GM21423 (cell line): ENCODE measurements at regions not wholly inside any gene's neighbourhood (a gene's known extent, or its start where the extent isn't known, plus 50 kb on each side); places are given as distances from the start of the nearest gene placed in this dataset.
A peak's percentile ranks its signal among the peaks of the same experiment; 100 is the strongest.
"Not testable (repeated sequence)": the region's sequence is repeated elsewhere in the genome, so short reads cannot be mapped to it uniquely, and the experiment has no call there.

Experiments used
- ATAC-seq: cut with Tn5 transposase; IDR thresholded peaks from one replicate; pipeline ENCODE4 v1.9.1; 2021; ENCODE audit warnings: mild to moderate bottlenecking, moderate library complexity; ENCODE audit not compliant: unreplicated experiment

DNA sequence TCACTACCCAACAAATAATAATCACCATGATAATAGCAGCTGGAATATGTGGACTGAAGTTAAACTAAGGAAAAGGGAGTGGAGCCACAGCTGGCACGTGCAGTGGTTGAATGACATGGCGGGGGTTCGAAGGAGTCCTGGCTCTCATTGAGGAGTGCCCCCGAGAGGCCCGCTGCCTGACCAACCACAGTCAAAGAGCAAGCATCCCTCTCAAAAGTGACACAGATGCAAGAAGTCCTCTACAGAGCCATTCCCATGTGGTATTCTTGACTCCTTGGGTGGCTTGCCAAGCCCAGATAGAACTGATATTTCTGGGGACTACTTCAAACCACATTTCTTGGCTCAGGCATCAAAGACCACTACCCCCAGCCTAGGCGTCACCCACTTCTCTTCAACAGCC, 405.1 kb downstream of the TNS1 start:
- ATAC-seq: no peak

DNA sequence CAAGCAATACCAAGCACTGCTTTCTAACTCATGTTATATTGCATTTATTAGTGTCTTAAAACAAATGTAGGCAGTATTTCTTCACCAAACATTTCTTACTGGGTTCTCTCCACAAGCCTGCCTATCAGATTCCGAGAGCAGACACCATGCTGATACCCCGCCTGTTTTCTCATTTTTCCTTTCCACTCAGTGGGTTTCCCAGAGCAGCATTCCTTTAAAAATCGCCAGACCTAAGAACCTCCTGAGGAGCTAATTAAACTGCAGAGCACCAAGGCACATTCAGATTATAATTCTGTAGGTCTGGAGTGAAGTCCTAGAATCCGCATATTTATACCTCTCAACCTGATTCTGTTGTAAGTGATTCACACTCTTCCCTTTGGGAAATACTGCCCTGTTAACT, 405.6 kb downstream of the TNS1 start:
- no peak for ATAC-seq

- peak; percentile 83 for ATAC-seq
Observed at GRCh38 chr2:217593732-217594131, 409.1 kb downstream of the TNS1 start.

- ATAC-seq: no peak
Observed at GRCh38 chr2:217588266-217588665, 414.5 kb downstream of the TNS1 start.

GRCh38 chr2:217585362-217585761, 417.4 kb downstream of the TNS1 start:
- ATAC-seq: no peak

- not testable (repeated sequence) for ATAC-seq
Observed at GRCh38 chr2:217580407-217580806, 422.4 kb downstream of the TNS1 start.

DNA sequence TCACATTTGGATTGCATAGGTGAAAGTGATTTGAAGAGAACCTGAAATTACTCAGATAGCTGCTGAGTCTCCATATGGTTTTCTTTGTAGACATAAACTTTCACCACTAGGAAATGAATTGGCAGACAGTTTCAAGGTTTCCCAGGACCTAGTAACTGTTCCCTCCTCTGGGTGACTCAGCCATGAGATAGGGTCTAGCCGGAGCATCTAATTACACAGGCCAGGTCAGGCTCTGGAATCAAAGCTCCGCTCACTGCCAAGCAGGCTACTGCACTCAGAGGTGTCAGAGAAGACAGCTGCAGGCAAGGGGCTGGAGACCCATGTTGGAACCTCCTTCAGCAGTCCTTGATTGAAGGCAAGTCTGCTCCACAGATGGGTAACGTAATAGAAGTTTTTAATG, 429.2 kb downstream of the TNS1 start:
- ATAC-seq: no peak

GRCh38 chr2:217570394-217570793, 432.4 kb downstream of the TNS1 start:
- ATAC-seq: no peak

- no peak for ATAC-seq
Observed at GRCh38 chr2:217568289-217568971, 434.4 kb downstream of the TNS1 start.

DNA sequence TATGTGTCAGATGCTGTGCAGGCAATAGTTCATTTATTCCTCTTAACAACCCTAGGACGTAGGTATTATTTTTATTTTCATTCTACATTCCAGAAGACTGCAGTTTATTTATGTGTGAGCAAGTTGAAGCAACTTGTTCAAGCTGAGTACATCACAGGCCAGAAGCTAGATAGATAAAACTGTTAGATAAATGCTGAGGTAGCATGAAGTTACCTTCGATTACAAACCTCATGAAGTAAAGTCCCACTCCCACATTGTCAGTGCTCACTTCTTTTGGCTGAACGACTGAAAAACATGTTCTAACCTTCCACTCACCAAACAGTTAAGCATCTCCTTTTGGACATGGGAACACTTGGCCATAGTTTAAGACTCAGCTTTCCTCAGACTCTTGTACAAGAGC, 439.2 kb downstream of the TNS1 start:
- ATAC-seq: no peak

DNA sequence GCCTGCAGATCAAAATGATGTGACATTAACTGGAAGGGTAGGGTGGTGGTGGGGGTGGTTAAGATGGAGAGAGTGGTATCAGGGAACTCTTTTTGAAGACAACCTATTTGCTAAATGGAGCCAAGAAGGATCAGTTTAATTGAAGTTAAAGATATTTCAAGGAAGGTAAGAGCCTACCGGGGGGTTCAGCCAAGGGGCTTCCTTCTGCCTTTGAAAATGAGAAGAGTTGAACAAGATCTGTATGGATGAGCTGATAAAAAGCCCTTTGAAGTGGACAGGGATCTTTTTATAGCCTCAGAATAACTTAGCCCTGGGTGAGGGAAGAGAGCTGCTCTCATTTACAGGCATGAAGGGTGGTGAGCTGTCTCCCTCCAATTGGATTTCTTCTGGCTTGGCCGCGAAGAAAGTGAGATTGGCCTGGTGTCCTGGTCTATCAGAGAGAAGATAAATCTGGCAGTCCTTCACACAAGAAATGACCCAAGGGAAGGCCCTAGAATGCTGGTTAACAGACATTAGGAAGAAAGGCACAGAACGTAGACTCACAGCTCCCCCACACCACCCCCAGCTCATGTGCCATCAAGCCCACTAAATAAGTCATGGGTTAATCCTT, 439.8 kb downstream of the TNS1 start:
- ATAC-seq: no peak

DNA sequence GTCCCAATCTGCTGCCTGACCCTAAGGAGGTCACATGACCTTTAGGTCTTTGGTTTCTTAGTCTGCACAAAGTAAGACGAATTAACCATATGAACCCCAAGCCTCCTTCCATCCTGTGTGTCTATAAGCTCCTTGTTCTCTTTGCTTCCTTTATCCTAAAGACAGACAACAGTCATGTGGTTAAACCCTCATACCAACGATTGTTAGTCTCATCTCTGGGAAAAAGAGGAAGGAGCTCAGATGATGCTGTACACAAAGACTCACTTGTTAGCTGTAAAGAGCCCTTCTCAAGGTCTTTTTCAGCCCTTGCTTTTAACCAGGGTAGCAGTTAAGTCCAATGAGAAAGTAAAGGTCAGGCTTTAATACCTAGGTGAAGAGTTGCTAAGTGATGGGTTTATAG, 443.7 kb downstream of the TNS1 start:
- no peak for ATAC-seq

DNA sequence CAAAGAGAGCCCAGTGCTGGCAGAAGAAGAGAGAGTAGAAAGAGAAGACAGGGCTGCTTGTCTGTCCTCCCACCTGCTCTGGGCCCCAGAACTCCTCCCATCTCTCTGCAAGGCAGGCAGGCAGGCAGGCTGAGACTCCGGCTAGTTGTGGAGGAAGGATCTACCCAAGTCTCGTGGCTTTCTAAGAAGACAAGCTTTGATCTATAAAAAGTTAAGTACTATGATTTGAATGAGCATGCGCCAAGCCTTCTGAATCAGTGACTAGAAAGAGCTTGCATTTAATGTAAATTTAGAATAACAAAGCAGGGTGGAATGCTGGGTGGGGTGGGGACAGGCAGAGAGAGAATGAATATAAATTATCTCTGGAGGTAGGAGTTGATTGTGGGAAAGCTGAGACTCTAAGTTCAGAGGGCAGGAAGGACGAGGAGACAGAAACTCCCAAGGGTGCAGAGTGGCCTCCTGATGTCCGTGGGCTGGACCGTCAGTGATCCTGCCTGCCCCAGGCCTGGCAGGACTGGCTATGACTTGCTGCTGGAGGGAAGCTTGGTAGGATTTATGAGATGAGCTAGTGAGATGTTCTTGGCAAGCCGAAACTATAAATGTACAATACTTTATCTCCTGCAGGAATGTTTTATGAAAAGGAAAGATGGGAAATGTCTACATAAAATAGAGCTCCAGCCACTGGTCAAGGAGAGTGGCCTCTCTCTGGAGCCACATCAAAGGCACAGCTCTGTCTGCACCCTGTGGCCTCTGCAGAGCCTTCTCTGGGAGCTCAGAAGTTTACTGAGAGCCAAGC, 447.5 kb downstream of the TNS1 start:
- no peak for ATAC-seq

DNA sequence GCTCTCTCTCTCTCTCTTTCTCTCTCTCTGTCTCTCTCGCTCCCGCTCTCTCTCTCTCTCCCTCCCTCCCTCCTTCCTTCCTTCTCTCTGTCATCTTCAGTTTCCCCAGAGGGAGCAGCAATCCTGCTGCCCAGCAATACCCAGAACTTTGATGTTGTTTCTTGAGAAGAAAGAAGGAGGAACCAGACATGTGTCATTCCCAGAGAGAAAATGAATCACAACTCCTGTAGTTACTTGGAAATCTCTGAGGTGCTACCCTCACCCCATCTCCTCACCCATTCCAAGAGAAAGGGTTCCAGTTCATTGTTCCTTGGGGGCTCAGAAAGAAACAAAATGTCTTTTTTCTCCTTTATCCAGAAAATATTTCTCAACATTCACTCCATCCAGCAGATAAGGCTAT, 449.1 kb downstream of the TNS1 start:
- no peak for ATAC-seq

DNA sequence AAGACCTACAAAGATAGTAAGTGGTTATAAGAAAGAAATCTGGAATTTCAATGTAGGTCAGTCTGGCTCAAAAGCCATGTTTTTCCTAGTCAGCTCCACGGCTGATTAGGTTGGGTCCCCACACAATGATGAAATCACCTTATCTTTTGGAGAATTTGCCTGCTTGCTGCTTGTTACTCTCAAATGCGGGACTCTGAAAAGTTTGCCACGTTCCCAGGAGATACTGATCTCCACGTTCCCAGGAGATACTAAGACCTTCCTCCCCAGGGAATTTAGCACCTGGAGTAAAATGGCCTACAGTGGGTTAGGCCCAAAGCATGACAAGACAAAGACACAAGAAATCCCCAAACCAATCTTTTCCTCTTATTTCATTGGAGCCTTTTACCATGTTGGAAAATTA, 449.6 kb downstream of the TNS1 start:
- ATAC-seq: no peak

DNA sequence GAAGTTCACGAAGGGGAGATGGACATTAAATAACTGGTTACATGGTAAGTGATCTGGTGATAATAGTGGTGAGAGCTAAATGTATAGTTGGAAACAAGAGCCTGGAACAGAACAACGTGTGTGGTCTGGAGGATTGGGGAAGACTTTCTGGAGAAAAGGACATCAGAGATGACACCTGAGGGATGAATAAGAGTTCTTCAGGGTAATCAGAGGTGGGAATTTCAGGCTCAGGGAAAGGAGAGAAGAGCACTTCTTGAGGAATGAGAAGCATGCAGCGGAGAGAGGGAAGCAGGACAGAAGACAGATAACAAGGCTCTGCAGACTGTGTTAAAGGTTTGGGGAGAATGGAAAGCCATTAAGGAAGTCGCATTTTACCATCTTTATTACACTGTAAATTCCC, 450.7 kb downstream of the TNS1 start:
- ATAC-seq: no peak

- ATAC-seq: no peak
Observed at GRCh38 chr2:217551252-217551899, 451.4 kb downstream of the TNS1 start.

DNA sequence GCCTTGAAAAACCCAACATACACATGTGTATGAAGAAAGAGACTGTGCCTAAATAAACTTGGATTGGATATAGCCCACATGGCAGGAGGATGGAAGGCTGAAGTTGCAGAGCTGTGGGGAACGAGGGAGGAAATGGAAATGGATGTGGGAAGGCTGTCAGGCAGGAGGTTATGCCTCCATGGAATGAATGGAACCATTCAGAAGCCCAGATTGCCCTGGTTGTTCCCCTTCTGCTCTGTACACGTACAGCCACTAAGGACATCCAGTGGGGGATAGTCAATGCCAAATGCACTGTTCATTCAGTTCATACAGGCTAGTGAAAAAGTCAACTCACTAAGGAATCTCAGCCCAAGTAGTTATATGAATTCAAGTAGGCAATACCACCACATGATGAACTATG, 463.7 kb downstream of the TNS1 start:
- ATAC-seq: no peak

- ATAC-seq: no peak
Observed at GRCh38 chr2:217538719-217539118, 464.1 kb downstream of the TNS1 start.

DNA sequence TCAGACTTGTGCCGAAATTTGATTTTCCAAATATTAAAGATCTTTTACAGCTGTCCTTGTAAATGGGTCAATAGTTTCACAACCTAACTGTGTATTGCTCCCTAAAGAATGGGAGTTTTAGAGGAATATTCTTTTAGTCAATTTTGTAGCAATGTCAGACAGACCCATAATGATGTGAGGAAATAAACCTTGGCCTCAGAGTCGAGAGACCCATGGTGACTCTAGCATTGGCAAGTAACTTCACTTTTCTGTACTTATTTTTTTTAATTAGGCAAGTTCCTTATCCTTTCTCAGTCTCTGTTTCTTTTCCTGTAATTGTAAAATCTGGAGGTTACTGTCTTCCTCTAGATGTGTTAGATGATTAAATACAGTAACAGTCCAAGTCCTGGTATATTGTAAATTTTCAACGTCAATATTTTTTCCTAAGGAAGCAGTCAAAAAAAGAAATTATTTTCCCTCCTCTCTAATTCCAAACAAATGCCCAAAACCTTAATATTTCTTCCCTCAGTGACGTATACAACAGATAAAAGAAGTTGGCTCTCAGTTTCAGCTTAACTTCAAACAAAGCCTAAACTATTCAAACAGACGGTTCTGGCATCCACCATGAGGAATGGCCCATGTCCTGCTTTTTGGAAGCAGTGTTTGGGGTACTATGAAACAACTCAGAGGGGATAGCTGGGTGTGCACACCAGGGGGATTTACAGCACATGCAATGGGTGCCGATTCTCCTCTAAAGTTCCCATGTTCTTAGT, 466.7 kb downstream of the TNS1 start:
- ATAC-seq: no peak
